ENCODE measurements at regions not wholly inside any gene's neighbourhood (a gene's known extent, or its start where the extent isn't known, plus 50 kb on each side); places are given as distances from the start of the nearest gene placed in this dataset.

DNA sequence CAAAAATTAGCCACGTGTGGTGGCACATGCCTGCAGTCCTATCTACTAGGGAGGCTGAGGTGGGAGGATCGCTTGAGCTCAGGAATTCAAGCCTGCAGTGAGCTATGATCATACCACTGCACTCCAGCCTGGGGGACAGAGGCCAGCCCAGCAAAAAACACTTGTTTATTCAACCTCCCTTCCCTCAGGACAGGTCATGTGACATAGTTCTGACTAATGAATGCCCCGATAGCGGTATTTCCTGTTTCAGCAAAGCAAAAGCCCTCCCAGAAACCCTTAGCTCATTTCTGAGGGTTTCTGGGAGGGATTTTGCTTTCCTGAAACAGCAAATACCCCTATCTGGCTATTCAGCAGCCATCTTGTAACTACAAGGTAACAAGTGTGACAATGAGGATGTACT is 157.1 kb downstream of the GATA3 start:
- TF ChIP-seq, protein P1, sequence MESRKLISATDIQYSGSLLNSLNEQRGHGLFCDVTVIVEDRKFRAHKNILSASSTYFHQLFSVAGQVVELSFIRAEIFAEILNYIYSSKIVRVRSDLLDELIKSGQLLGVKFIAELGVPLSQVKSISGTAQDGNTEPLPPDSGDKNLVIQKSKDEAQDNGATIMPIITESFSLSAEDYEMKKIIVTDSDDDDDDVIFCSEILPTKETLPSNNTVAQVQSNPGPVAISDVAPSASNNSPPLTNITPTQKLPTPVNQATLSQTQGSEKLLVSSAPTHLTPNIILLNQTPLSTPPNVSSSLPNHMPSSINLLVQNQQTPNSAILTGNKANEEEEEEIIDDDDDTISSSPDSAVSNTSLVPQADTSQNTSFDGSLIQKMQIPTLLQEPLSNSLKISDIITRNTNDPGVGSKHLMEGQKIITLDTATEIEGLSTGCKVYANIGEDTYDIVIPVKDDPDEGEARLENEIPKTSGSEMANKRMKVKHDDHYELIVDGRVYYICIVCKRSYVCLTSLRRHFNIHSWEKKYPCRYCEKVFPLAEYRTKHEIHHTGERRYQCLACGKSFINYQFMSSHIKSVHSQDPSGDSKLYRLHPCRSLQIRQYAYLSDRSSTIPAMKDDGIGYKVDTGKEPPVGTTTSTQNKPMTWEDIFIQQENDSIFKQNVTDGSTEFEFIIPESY (IDR thresholded peaks at IDR 0.05): no peak
- TF ChIP-seq, protein P2, sequence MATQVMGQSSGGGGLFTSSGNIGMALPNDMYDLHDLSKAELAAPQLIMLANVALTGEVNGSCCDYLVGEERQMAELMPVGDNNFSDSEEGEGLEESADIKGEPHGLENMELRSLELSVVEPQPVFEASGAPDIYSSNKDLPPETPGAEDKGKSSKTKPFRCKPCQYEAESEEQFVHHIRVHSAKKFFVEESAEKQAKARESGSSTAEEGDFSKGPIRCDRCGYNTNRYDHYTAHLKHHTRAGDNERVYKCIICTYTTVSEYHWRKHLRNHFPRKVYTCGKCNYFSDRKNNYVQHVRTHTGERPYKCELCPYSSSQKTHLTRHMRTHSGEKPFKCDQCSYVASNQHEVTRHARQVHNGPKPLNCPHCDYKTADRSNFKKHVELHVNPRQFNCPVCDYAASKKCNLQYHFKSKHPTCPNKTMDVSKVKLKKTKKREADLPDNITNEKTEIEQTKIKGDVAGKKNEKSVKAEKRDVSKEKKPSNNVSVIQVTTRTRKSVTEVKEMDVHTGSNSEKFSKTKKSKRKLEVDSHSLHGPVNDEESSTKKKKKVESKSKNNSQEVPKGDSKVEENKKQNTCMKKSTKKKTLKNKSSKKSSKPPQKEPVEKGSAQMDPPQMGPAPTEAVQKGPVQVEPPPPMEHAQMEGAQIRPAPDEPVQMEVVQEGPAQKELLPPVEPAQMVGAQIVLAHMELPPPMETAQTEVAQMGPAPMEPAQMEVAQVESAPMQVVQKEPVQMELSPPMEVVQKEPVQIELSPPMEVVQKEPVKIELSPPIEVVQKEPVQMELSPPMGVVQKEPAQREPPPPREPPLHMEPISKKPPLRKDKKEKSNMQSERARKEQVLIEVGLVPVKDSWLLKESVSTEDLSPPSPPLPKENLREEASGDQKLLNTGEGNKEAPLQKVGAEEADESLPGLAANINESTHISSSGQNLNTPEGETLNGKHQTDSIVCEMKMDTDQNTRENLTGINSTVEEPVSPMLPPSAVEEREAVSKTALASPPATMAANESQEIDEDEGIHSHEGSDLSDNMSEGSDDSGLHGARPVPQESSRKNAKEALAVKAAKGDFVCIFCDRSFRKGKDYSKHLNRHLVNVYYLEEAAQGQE (IDR thresholded peaks at IDR 0.05): no peak
- TF ChIP-seq SP1 (IDR thresholded peaks at IDR 0.05): no peak
- TF ChIP-seq, protein P3, sequence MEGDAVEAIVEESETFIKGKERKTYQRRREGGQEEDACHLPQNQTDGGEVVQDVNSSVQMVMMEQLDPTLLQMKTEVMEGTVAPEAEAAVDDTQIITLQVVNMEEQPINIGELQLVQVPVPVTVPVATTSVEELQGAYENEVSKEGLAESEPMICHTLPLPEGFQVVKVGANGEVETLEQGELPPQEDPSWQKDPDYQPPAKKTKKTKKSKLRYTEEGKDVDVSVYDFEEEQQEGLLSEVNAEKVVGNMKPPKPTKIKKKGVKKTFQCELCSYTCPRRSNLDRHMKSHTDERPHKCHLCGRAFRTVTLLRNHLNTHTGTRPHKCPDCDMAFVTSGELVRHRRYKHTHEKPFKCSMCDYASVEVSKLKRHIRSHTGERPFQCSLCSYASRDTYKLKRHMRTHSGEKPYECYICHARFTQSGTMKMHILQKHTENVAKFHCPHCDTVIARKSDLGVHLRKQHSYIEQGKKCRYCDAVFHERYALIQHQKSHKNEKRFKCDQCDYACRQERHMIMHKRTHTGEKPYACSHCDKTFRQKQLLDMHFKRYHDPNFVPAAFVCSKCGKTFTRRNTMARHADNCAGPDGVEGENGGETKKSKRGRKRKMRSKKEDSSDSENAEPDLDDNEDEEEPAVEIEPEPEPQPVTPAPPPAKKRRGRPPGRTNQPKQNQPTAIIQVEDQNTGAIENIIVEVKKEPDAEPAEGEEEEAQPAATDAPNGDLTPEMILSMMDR (IDR thresholded peaks at IDR 0.05; ENCODE audit: low read depth, low read length, missing input control): no peak
